AG04450 (cell line): ENCODE measurements at regions not wholly inside any gene's neighbourhood (a gene's known extent, or its start where the extent isn't known, plus 50 kb on each side); places are given as distances from the start of the nearest gene placed in this dataset.

Experiments used
- CTCF ChIA-PET: fragments of 300-600, 350-600 bp; formaldehyde crosslinking; extraction: SDS; loops from one replicate; lab custom pipeline; 2022; ENCODE audit warnings: antibody characterized with exemption, inconsistent platforms; lab: Charles Lee
- POLR2A ChIA-PET: fragments of 350-600 bp; formaldehyde crosslinking; extraction: SDS; loops from one replicate; lab custom pipeline; 2021; ENCODE audit warnings: antibody characterized with exemption, inconsistent platforms; lab: Yijun Ruan, JAX
- DNase-seq: peaks from one replicate; pipeline ENCODE4 v3.0.0-alpha.2; 2011; ENCODE audit warnings: low read depth, low spot score
- H3K27ac ChIP-seq: one replicate; pipeline ENCODE4 v1.5.1; 2012; ENCODE audit warnings: low read depth, low read length, control low read depth
- H3K27me3 ChIP-seq: one replicate; pipeline ENCODE4 v1.6.0; 2012; ENCODE audit warnings: low read length; ENCODE audit not compliant: control insufficient read depth, insufficient read depth
- H3K4me3 ChIP-seq: 2 replicates; pipeline ENCODE4 v1.5.1; 2011; ENCODE audit warnings: mild to moderate bottlenecking, low read depth, low read length, control low read depth
- H3K9me3 ChIP-seq: 2 replicates; pipeline ENCODE4 v1.5.1; 2012; ENCODE audit warnings: low read length; ENCODE audit not compliant: control insufficient read depth, insufficient read depth
- CTCF ChIP-seq: IDR thresholded peaks from 2 replicates; pipeline ENCODE4 v1.5.1; 2011; ENCODE audit warnings: low read depth, low read length, control low read depth, inconsistent platforms

- POLR2A ChIA-PET, result no interaction called here
These were observed 686.2 kb downstream of the ADGRL2 start for GRCh38 chr1:82486969-82487368.

GRCh38 chr1:82486468-82486867 is 685.7 kb downstream of the ADGRL2 start:
- CTCF ChIA-PET, result interaction anchor here (0.5 kb wide), 1 partner anchor 36 kb away, joined by 4 read pairs; no protein-coding TSS in a partner anchor
- TF ChIP-seq CTCF, result no peak

More at GRCh38 chr1:82486969-82487368, 686.2 kb downstream of the ADGRL2 start:
- DNase-seq, result no peak
- Histone ChIP-seq H3K4me3 (no peak overlapping the region), H3K27ac (no peak overlapping the region), H3K9me3 (no peaks in the 10 kb centered on the region), H3K27me3 (no peaks in the 10 kb centered on the region)
- CTCF ChIA-PET, result interaction anchor here (0.5 kb wide), 1 partner anchor 36 kb away, joined by 4 read pairs; no protein-coding TSS in a partner anchor
- TF ChIP-seq CTCF, result no peak

GRCh38 chr1:82485591-82486369 is 685.0 kb downstream of the ADGRL2 start:
- no peak for DNase-seq
- no peak for TF ChIP-seq CTCF
- no peak overlapping the region for H3K27ac ChIP-seq
- H3K27me3 ChIP-seq, result no peaks in the 10 kb centered on the region
- no peaks in the 10 kb centered on the region for H3K9me3 ChIP-seq
- ChIA-PET CTCF (no interaction called here), POLR2A (no interaction called here)
- no peak overlapping the region for H3K4me3 ChIP-seq

More at GRCh38 chr1:82486468-82486867, 685.7 kb downstream of the ADGRL2 start:
- Histone ChIP-seq H3K27ac (no peak overlapping the region), H3K27me3 (no peaks in the 10 kb centered on the region), H3K9me3 (no peaks in the 10 kb centered on the region), H3K4me3 (no peak overlapping the region)
- POLR2A ChIA-PET, result no interaction called here
- DNase-seq, result no peak

GRCh38 chr1:82483146-82483545 is 682.4 kb downstream of the ADGRL2 start:
- TF ChIP-seq CTCF, result no peak
- Histone ChIP-seq H3K4me3 (no peak overlapping the region), H3K27ac (no peak overlapping the region), H3K27me3 (no peaks in the 10 kb centered on the region), H3K9me3 (no peaks in the 10 kb centered on the region)
- ChIA-PET CTCF (no interaction called here), POLR2A (no interaction called here)
- DNase-seq, result no peak

- no peak for DNase-seq
- TF ChIP-seq CTCF, result no peak
- no peak overlapping the region for H3K27ac ChIP-seq
- H3K4me3 ChIP-seq, result no peak overlapping the region
- POLR2A ChIA-PET, result no interaction called here
- no peaks in the 10 kb centered on the region for H3K27me3 ChIP-seq
- H3K9me3 ChIP-seq, result no peaks in the 10 kb centered on the region
- CTCF ChIA-PET, result no interaction called here
These were observed 678.2 kb downstream of the ADGRL2 start for GRCh38 chr1:82478916-82479315.
